GM12878 (cell line): ENCODE measurements at regions not wholly inside any gene's neighbourhood (a gene's known extent, or its start where the extent isn't known, plus 50 kb on each side); places are given as distances from the start of the nearest gene placed in this dataset.
"Not testable (repeated sequence)": the region's sequence is repeated elsewhere in the genome, so short reads cannot be mapped to it uniquely, and the experiment has no call there.

Experiments used
- ATAC-seq: fragments of 200-7000 bp; cut with Tn5 transposase; 3 replicates; pipeline ENCODE4 v1.9.1; 2020; ENCODE audit warnings: mild to moderate bottlenecking, moderate library complexity
- BruUV-seq: library from RNA; stranded (reverse); fragments of 400-500 nt; replicated peaks from 2 replicates; lab custom pipeline; 2021; lab: Mats Ljungman, UMichigan
- CTCF ChIA-PET: fragments of 300-600 bp; sonication (Branson Sonifier 250); formaldehyde crosslinking; extraction: SDS; loops from one replicate; lab custom pipeline; 2021; ENCODE audit warnings: inconsistent platforms; lab: Yijun Ruan, JAX
- POLR2A ChIA-PET: fragments of 350-600 bp; formaldehyde crosslinking; extraction: SDS; loops from one replicate; lab custom pipeline; 2021; ENCODE audit warnings: inconsistent platforms; lab: Charles Lee
- RAD21 ChIA-PET: fragments of 300-600 bp; sonication (Branson Sonifier 250); formaldehyde crosslinking; loops from one replicate; lab custom pipeline; 2023; ENCODE audit warnings: antibody characterized with exemption; ENCODE audit not compliant: unreplicated experiment; lab: Charles Lee
- SMC1A ChIA-PET: fragments of 300-600 bp; sonication (Branson Sonifier 250); formaldehyde crosslinking; loops from one replicate; lab custom pipeline; 2023; ENCODE audit not compliant: unreplicated experiment, uncharacterized antibody; lab: Charles Lee
- DNase-seq: peaks from one replicate; pipeline ENCODE4 v3.0.0-alpha.2; 2011; ENCODE audit warnings: low read depth, low spot score
- FAIRE-seq: peaks from 3 replicates; lab custom pipeline; 2011; peaks lifted over from hg19 to GRCh38; lab: Jason Lieb, UNC
- H2AFZ ChIP-seq: 2 replicates; pipeline ENCODE4 v1.6.0; 2011; ENCODE audit warnings: low read depth, low read length, control low read depth; ENCODE audit not compliant: control insufficient read depth
- H3K27ac ChIP-seq: 2 replicates; pipeline ENCODE4 v1.5.1; 2011; ENCODE audit warnings: control low read depth; ENCODE audit not compliant: control insufficient read depth, insufficient read depth
- H3K27me3 ChIP-seq, 2 experiments: replicated peaks in 1 of 2; 2 replicates each; pipeline versions ENCODE4 v1.6.0 to v1.6.1; 2011; ENCODE audit warnings: low read length in 1 of 2; ENCODE audit not compliant: control insufficient read depth in 2 of 2, insufficient read depth in 2 of 2
- H3K36me3 ChIP-seq, 2 experiments: 2 replicates each; pipeline ENCODE4 v1.5.1; 2011; ENCODE audit warnings: low read length in 1 of 2; ENCODE audit not compliant: control insufficient read depth in 2 of 2, insufficient read depth in 2 of 2
- H3K4me1 ChIP-seq: 2 replicates; pipeline ENCODE4 v1.6.1; 2011; ENCODE audit warnings: mild to moderate bottlenecking, low read length, moderate library complexity, mixed read lengths; ENCODE audit not compliant: control insufficient read depth, insufficient read depth
- H3K4me2 ChIP-seq: 2 replicates; pipeline ENCODE4 v1.6.0; 2011; ENCODE audit warnings: control low read depth; ENCODE audit not compliant: control insufficient read depth, insufficient read depth
- H3K4me3 ChIP-seq: fragments of 200-600 bp; sonication (generic); 2 replicates; pipeline ENCODE4 v1.5.1; 2016
- H3K79me2 ChIP-seq: 2 replicates; pipeline ENCODE4 v1.6.0; 2011; ENCODE audit warnings: low read length; ENCODE audit not compliant: control insufficient read depth, insufficient read depth
- H3K9ac ChIP-seq: 2 replicates; pipeline ENCODE4 v1.8.0; 2011; ENCODE audit warnings: low read length, control low read depth, mixed read lengths; ENCODE audit not compliant: control insufficient read depth, insufficient read depth
- H3K9me3 ChIP-seq: replicated peaks from 3 replicates; pipeline ENCODE4 v1.5.1; 2011; ENCODE audit warnings: mild to moderate bottlenecking, low read length; ENCODE audit not compliant: control insufficient read depth, insufficient read depth
- H4K20me1 ChIP-seq: 2 replicates; pipeline ENCODE4 v1.6.0; 2011; ENCODE audit not compliant: control insufficient read depth, insufficient read depth
- MTA3 ChIP-seq: IDR thresholded peaks from 2 replicates; pipeline ENCODE4 v1.6.1; 2012; ENCODE audit warnings: low read length, inconsistent platforms, borderline replicate concordance
- WGBS: methylation state at CpG from one replicate; pipeline ENCODE4 v1.1.6; 2016; ENCODE audit warnings: low lambda C conversion rate; ENCODE audit not compliant: insufficient replicate concordance, insufficient coverage; ENCODE audit errors: missing lambda C conversion rate; 5-methylcytosine and 5-hydroxymethylcytosine counted together
- in situ Hi-C: fragments of 300-500 bp; cut with MboI; formaldehyde crosslinking; loops from 9 replicates; pipeline ENCODE4 v1.14.3; 2018; ENCODE audit warnings: mixed read lengths
- intact Hi-C: fragments of 100-400 bp; cut with micrococcal nuclease; formaldehyde crosslinking; loops from one replicate; pipeline ENCODE4 v1.14.2; 2022; ENCODE audit not compliant: unreplicated experiment

DNA sequence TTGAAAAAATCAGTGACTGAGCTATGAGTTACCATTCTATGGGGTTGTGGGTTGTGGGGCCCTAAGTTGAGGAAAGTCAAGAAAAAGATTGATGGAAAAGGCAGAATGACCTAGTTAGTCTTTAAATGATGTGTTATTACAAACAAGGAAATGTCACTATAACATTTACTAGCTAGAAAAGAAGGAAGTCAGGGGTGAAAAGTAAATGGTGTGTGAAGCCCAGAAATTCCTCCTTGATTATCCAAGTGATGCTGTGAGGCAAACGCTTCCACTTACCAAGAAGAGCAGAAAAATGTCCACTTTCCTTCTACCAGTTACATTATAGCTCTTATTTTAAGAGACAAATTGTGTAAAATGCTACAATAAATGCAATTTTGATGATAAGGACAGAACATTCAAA, 285.3 kb upstream of the DPP6 start:
- H3K9ac ChIP-seq, RAD21 ChIA-PET, FAIRE-seq, in situ Hi-C loops, H3K4me3 ChIP-seq, H3K4me2 ChIP-seq, H3K27me3 ChIP-seq, DNase-seq, CTCF ChIA-PET, ATAC-seq, H3K79me2 ChIP-seq, H3K36me3 ChIP-seq, H4K20me1 ChIP-seq, intact Hi-C loops, POLR2A ChIA-PET, H3K9me3 ChIP-seq, SMC1A ChIA-PET, H2AFZ ChIP-seq, BruUV-seq, H3K4me1 ChIP-seq, H3K27ac ChIP-seq: not testable (repeated sequence)
- WGBS = 0% methylated on average over 1 of the region's 1 CpG

DNA sequence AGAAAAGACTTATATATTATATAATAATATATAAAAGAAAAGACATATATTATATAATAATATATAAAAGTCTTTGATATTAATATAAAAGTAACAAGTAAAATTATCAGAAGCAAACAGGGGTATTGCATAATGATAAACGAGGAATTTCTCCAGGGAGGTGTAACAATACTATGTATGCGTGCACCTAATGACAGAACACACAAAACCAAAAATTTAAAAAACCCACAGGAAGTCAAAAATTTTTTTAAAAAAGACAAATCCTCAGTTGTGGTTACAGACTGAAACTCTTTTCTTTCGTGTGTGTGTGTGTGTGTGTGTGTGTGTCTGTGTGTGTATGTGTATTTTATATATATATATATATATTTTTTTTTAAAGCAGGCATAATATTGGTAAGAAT, 279.2 kb upstream of the DPP6 start:
- FAIRE-seq (no peak), ATAC-seq (no peak), DNase-seq (no peak)
- ChIA-PET CTCF (no interaction called here), SMC1A (no interaction called here), RAD21 (no interaction called here), POLR2A (no interaction called here)
- H3K9ac ChIP-seq = no peak overlapping the region
- no peaks in the 10 kb centered on the region for H3K36me3 ChIP-seq
- no peaks in the 10 kb centered on the region for H3K27me3 ChIP-seq
- 2% methylated on average over 2 of the region's 3 CpGs for WGBS
- no peaks in the 10 kb centered on the region for H3K79me2 ChIP-seq
- no peak overlapping the region for H3K4me2 ChIP-seq
- no TSS peak for BruUV-seq
- H4K20me1 ChIP-seq = no peaks in the 10 kb centered on the region
- H3K27ac ChIP-seq = no peak overlapping the region
- no peaks in the 10 kb centered on the region for H3K4me1 ChIP-seq
- in situ Hi-C loops = no loop called here
- no peaks in the 10 kb centered on the region for H3K9me3 ChIP-seq
- H2AFZ ChIP-seq = no peak overlapping the region
- intact Hi-C loops = no loop called here
- TF ChIP-seq MTA3 = no peak
- TF ChIP-seq, all 136 proteins: peak for 0
- no peak overlapping the region for H3K4me3 ChIP-seq

DNA sequence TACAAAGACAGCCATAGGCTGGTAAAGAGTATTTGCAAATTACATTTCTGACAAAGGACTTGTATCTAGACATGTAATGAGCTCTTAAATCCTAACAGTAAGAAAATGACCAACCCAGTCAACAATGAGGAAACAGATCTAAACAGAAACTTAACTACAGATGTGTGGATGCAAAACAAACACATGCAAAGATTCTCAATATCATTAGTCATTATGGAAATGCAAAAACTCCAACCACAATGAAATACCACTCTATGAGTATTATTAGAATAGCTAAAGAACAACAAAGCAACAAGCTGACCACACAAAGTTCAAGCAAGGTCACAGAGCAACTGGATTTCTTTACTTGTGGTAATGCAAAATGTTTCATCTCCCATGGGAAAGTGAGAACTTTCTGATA, 275.3 kb upstream of the DPP6 start:
- H2AFZ ChIP-seq = not testable (repeated sequence)

DNA sequence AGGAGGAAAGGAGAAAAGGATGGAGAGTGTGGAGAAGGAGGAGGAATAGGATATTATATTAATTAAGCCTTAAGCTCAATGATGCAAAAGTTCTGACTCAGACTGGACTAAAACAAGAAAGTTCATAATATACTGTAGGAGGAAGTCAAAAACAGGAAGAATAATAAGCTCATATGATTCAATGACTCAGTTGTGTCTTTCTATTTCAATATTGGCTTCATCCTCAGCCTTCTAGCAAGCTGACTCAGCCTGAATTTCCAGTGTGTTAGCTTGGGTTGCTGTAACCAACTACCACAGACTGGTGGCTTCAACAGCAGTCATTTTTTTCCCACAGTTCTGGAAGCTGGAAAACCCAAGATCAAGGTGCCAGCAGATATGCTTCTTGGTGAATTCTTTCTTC, 254.8 kb upstream of the DPP6 start:
- BruUV-seq, H3K4me1 ChIP-seq, H3K79me2 ChIP-seq, H3K27ac ChIP-seq, H3K4me3 ChIP-seq, in situ Hi-C loops, RAD21 ChIA-PET, H2AFZ ChIP-seq, SMC1A ChIA-PET, H3K4me2 ChIP-seq, H3K36me3 ChIP-seq, FAIRE-seq, POLR2A ChIA-PET, H3K9me3 ChIP-seq, H4K20me1 ChIP-seq, H3K9ac ChIP-seq, intact Hi-C loops, H3K27me3 ChIP-seq, DNase-seq, ATAC-seq, CTCF ChIA-PET: not testable (repeated sequence)

More for the DNA sequence above, 275.3 kb upstream of the DPP6 start:
- H3K27me3 ChIP-seq, in situ Hi-C loops, CTCF ChIA-PET, BruUV-seq, POLR2A ChIA-PET, H3K4me2 ChIP-seq, intact Hi-C loops, H3K9ac ChIP-seq, RAD21 ChIA-PET, H3K9me3 ChIP-seq, H3K79me2 ChIP-seq, H3K27ac ChIP-seq, H4K20me1 ChIP-seq, H3K4me1 ChIP-seq, H3K36me3 ChIP-seq, FAIRE-seq, H3K4me3 ChIP-seq, DNase-seq, SMC1A ChIA-PET, ATAC-seq: not testable (repeated sequence)
